Fibroblast of the aortic adventitia (primary cell): ENCODE measurements at regions not wholly inside any gene's neighbourhood (a gene's known extent, or its start where the extent isn't known, plus 50 kb on each side); places are given as distances from the start of the nearest gene placed in this dataset.
"Not testable (repeated sequence)": the region's sequence is repeated elsewhere in the genome, so short reads cannot be mapped to it uniquely, and the experiment has no call there.

Source experiments
- DNase-seq: peaks from one replicate; pipeline ENCODE4 v3.0.0-alpha.2; 2010; ENCODE audit warnings: low read depth
- H3K4me3 ChIP-seq: 2 replicates; pipeline ENCODE4 v1.5.1; 2011; ENCODE audit warnings: low read depth, mild to moderate bottlenecking, control low read depth, low read length, moderate library complexity
- CTCF ChIP-seq: IDR thresholded peaks from 2 replicates; pipeline ENCODE4 v1.5.1; 2011; ENCODE audit warnings: mild to moderate bottlenecking, low read length, control low read depth, inconsistent platforms; ENCODE audit not compliant: insufficient read depth

DNA sequence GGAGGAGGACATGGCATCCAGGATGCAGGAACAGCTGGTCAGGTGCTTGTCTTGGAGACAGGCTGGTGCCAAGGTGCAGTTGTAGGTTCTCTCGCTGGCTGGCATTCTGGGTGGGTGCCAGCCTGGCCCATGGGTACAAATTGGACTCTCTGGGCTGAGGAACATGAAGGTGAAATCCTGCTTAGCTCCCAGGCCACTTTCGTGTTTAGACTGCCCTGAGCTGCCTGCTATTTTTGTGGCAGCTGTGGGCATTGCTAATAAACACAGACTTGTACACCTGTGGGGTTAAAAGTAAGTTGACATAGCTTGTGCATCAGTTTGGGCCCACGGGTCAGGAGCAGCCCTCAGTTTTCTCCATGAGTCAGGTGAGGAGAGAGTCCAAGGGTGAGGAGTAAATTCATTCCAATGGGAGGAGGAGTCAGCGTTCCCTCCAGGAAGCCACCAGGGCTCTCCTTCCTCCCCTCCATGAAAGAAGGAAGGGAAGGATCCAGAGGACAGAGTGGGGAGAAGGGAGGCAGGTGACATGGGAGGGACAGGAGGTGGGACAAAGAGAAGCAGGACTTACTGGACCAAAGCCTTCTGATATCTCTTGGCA, 380.0 kb downstream of the GLRX3 start:
- DNase-seq = no peak
- no peak for TF ChIP-seq CTCF
- H3K4me3 ChIP-seq = no peak overlapping the region

DNA sequence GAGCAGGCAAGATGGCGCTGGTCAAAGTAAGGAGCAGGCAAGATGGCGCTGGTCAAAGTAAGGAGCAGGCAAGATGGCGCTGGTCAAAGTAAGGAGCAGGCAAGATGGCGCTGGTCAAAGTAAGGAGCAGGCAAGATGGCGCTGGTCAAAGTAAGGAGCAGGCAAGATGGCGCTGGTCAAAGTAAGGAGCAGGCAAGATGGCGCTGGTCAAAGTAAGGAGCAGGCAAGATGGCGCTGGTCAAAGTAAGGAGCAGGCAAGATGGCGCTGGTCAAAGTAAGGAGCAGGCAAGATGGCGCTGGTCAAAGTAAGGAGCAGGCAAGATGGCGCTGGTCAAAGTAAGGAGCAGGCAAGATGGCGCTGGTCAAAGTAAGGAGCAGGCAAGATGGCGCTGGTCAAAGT, 382.7 kb downstream of the GLRX3 start:
- not testable (repeated sequence) for DNase-seq, H3K4me3 ChIP-seq

DNA sequence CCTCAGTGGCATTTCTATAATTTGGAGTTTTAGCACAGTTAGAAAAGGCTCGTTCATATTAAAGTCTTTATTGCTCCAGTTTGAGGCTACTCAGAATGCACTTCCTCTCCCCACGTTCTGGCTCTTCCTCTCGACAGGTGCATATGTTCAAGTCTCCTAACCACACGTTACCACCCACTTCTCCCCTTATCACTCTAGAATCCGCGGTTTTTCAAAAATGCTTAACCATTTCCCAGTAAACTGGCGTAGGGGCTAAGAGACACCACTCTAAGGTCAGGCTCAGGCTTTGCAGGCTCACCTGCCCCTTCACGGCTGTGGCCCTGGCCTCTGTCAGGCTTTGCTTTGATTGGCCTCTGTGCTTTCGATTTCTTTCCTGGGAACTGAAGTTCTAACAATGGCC, 383.6 kb downstream of the GLRX3 start:
- no peak overlapping the region for H3K4me3 ChIP-seq
- no peak for TF ChIP-seq CTCF
- DNase-seq = no peak

DNA sequence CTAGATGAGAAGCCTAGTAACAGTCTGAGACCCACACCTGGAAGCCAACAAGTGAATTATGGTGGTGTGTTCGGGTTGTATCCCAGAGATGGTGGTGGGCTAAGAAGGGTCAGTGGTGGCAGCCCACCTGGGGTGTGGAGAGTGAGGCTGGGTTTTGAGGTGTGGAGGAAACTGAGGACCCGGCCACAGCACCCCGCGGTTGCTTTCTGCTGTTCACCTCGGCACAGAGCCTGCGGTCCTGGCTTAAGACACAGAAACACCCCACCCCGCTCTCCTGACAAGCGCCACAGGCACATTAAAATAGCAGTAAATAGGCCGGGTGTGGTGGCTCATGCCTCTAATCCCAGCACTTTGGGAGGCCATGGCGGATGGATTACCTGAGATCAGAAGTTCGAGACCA, 395.1 kb downstream of the GLRX3 start:
- TF ChIP-seq CTCF = no peak
- H3K4me3 ChIP-seq = no peak overlapping the region
- no peak for DNase-seq

DNA sequence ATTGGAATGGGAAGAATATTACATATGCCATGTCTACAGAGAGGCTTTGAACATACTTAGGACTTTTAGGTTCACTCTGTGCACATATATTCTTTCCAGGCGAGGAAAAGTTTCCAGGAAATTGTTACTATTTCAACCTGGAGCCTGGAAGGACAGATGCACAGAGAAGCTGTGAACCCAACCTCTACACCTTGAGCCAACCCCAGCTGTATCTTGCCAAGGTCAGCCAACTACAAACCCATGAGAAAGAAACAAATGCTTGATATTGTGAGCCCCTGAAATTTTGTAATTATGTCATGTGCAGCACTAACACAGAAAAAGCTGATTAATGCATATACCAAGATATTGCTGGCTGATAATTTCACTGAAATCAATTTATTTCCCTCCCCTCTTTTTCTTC, 404.9 kb downstream of the GLRX3 start:
- H3K4me3 ChIP-seq = no peak overlapping the region
- TF ChIP-seq CTCF = no peak
- DNase-seq = no peak

DNA sequence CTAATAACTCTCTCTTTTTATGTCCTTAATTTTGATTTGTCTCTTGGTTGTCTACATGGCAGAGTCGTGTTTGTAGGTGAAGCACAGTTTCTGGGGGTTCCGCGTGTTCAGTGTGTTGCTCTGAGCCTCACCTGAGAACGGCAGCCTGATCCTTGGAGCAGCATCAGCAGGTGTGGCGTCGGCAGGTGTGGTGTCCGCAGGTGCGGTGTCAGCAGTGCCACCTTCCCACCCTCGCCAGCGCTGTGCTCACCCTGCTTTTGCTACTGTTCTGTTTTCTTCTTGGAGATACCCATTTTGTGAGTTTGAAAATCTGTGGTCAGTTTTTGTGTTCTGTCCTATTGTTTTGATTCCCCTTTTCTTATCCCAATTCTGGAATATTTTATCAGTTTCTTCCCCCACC, 406.6 kb downstream of the GLRX3 start:
- TF ChIP-seq CTCF = no peak
- no peak overlapping the region for H3K4me3 ChIP-seq
- no peak for DNase-seq

DNA sequence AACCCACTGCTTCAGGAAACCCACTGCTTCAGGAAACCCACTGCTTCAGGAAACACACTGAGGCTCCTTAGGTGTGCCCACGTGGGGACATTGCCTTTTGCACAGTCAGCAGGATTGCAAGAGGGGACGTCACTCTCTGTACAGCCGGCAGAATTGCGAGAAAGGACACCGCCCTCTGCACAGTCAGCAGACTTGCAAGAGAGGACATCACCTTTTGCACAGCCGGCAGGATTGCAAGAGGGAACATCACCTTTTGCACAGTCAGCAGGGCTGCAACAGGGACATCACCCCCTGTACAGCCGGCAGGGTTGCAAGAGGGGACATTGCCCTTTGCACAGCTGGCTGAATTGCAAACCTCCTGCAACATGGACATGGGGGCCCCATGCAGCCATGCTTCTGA, 407.6 kb downstream of the GLRX3 start:
- DNase-seq = no peak
- H3K4me3 ChIP-seq = no peak overlapping the region
- TF ChIP-seq CTCF = no peak
